ENCODE measurements at regions not wholly inside any gene's neighbourhood (a gene's known extent, or its start where the extent isn't known, plus 50 kb on each side); places are given as distances from the start of the nearest gene placed in this dataset.

DNA sequence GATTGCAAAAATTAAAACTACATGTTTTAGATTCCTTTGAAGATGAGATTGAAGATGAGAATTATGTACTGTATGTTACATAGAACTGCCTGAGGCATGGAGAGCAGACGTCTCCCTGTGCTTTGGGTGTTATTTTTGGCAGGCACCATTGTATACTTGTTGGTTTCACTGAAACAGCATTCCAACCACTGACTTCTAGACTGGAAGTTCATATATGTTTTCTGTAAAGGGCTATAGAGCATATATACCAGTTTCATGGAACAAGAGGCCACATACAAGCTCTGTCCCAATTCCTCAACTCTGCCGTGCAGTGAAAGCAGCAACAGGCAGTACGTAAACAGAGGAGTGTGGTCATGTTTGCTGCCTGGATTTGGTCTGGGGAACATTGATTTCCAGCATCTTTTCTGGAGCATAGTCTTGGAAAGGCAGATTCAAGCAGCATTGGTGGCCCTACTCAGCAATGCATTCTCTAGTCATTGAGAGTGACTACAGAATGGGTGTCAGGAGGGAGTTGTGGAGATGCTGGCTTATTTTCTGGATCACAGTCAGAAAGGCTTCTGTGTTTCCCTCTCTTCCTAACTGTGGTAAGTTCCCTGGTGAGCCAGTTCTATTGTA, 57.6 kb upstream of the CNTN1 start:
- Histone ChIP-seq H3K4me3 (no peak overlapping the region), H2AFZ (no peak overlapping the region), H3K27me3 (ENCODE audit: insufficient read depth, low read depth) (no peaks in the 10 kb centered on the region), H3K79me2 (ENCODE audit: low read depth) (no peaks in the 10 kb centered on the region), H3K9me2 (ENCODE audit: insufficient read depth) (no peaks in the 10 kb centered on the region), H3K36me3 (ENCODE audit: low read depth) (no peaks in the 10 kb centered on the region), H3K4me1 (replicated peaks; ENCODE audit: insufficient read depth) (no peaks in the 10 kb centered on the region), H4K20me1 (ENCODE audit: insufficient read depth) (no peaks in the 10 kb centered on the region), H3K9me3 (ENCODE audit: insufficient read depth, low read depth) (no peaks in the 10 kb centered on the region), H3K4me2 (no peak overlapping the region), H3F3A (ENCODE audit: insufficient read depth, low read depth) (no peaks in the 10 kb centered on the region), H3K27ac (no peak overlapping the region)
- POLR2A ChIA-PET (ENCODE audit: unreplicated experiment) = interaction anchor here (0.5 kb wide), 1 partner anchor 66 kb away, joined by 4 read pairs; no protein-coding TSS in a partner anchor
- CTCF ChIA-PET = no interaction called here
- no peak for DNase-seq
- BruUV-seq (replicated peaks) = no TSS peak
- TF ChIP-seq, protein P1, sequence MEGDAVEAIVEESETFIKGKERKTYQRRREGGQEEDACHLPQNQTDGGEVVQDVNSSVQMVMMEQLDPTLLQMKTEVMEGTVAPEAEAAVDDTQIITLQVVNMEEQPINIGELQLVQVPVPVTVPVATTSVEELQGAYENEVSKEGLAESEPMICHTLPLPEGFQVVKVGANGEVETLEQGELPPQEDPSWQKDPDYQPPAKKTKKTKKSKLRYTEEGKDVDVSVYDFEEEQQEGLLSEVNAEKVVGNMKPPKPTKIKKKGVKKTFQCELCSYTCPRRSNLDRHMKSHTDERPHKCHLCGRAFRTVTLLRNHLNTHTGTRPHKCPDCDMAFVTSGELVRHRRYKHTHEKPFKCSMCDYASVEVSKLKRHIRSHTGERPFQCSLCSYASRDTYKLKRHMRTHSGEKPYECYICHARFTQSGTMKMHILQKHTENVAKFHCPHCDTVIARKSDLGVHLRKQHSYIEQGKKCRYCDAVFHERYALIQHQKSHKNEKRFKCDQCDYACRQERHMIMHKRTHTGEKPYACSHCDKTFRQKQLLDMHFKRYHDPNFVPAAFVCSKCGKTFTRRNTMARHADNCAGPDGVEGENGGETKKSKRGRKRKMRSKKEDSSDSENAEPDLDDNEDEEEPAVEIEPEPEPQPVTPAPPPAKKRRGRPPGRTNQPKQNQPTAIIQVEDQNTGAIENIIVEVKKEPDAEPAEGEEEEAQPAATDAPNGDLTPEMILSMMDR (conservative IDR thresholded peaks at IDR 0.05) = no peak
- TF ChIP-seq EZH2 (IDR thresholded peaks at IDR 0.05; ENCODE audit: low read depth) = no peak
- intact Hi-C loops (cut with micrococcal nuclease; ENCODE audit: unreplicated experiment) = no loop called here

DNA sequence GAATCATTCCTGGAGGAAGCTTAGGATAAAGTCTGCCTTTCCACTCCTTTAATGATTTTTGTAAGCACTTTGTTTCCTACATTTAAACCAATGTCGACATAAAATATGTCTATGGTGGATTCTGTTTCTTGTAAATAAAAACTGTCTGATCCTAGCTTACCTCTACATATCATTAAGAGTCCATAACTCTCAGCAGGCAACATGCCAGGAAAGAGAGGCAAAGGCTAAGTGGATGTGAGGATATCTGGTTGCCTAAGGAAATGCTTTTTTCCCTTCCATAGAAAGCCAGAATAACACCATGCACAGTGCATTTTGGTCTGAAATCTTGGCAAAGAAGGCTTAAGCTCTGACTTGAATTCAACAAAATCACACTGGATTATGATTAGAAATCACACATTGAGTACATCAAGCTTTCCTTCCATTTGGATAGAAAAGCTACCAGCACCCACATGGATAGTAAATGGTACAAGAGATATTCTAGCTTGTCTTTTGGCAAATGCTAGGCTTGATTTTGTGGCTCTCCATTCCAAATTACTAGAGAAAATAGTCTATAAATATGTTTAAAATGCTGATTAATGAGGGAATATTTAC, 57.0 kb upstream of the CNTN1 start:
- DNase-seq = no peak
- intact Hi-C loops (cut with micrococcal nuclease; ENCODE audit: unreplicated experiment) = no loop called here
- TF ChIP-seq, protein P1 (conservative IDR thresholded peaks at IDR 0.05) = no peak
- TF ChIP-seq EZH2 (IDR thresholded peaks at IDR 0.05; ENCODE audit: low read depth) = no peak
- ChIA-PET POLR2A (ENCODE audit: unreplicated experiment) (interaction anchor here (0.5 kb wide), 1 partner anchor 67 kb away, joined by 4 read pairs; no protein-coding TSS in a partner anchor), CTCF (no interaction called here)
- no TSS peak for BruUV-seq (replicated peaks)
- H3K27me3 ChIP-seq (ENCODE audit: insufficient read depth, low read depth) = no peaks in the 10 kb centered on the region
- no peak overlapping the region for H3K4me3 ChIP-seq
- H3K27ac ChIP-seq = no peak overlapping the region
- no peaks in the 10 kb centered on the region for H3K9me3 ChIP-seq (ENCODE audit: insufficient read depth, low read depth)
- no peak overlapping the region for H2AFZ ChIP-seq
- no peak overlapping the region for H3K4me2 ChIP-seq
- no peaks in the 10 kb centered on the region for H3K79me2 ChIP-seq (ENCODE audit: low read depth)
- H4K20me1 ChIP-seq (ENCODE audit: insufficient read depth) = no peaks in the 10 kb centered on the region
- H3F3A ChIP-seq (ENCODE audit: insufficient read depth, low read depth) = no peaks in the 10 kb centered on the region
- no peaks in the 10 kb centered on the region for H3K9me2 ChIP-seq (ENCODE audit: insufficient read depth)
- H3K36me3 ChIP-seq (ENCODE audit: low read depth) = no peaks in the 10 kb centered on the region
- no peaks in the 10 kb centered on the region for H3K4me1 ChIP-seq (replicated peaks; ENCODE audit: insufficient read depth)
